ENCODE measurements at regions not wholly inside any gene's neighbourhood (a gene's known extent, or its start where the extent isn't known, plus 50 kb on each side); places are given as distances from the start of the nearest gene placed in this dataset.

DNA sequence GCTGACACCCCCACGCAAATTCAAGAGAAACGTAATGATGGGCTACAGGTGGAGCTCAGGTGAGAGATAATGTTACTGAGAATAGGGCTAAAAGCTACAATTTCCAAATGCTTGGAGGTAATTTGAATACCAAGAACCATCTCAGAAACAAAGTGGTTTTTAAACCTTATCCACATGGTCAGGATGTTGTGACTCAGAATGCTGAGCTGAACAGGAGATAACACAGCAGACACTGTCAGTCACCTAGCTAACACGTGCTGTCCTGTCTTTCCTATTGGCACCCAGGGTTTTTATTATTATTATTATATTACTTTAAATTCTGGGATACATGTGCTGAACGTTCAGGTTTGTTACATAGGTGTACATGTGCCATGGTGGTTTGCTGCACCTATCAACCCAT lies 233.0 kb upstream of the MAF start:
- Mint-ChIP-seq H3K4me3 (no peak overlapping the region), H3K4me1 (peaks cover 4% of the 10 kb centered on the region), H3K9me3 (0 out of 2 replicates have a peak, but pooled peaks cover 6% of the 10 kb centered on the region), H3K27ac (no peak overlapping the region), H3K36me3 (no peaks in the 10 kb centered on the region), H3K27me3 (ENCODE audit: low read depth) (no peaks in the 10 kb centered on the region)
- ChIA-PET CTCF (no interaction called here), POLR2A (no interaction called here)
- no peak for TF ChIP-seq ZNF317 (CRISPR knock-in tag; IDR thresholded peaks at IDR 0.05; ENCODE audit: borderline replicate concordance, low read depth)
- TF ChIP-seq TEAD4 (CRISPR knock-in tag; IDR thresholded peaks at IDR 0.05) = no peak
- TF ChIP-seq, protein P1, sequence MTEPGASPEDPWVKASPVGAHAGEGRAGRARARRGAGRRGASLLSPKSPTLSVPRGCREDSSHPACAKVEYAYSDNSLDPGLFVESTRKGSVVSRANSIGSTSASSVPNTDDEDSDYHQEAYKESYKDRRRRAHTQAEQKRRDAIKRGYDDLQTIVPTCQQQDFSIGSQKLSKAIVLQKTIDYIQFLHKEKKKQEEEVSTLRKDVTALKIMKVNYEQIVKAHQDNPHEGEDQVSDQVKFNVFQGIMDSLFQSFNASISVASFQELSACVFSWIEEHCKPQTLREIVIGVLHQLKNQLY (CRISPR knock-in tag; IDR thresholded peaks at IDR 0.05) = no peak
- TF ChIP-seq, protein P2, sequence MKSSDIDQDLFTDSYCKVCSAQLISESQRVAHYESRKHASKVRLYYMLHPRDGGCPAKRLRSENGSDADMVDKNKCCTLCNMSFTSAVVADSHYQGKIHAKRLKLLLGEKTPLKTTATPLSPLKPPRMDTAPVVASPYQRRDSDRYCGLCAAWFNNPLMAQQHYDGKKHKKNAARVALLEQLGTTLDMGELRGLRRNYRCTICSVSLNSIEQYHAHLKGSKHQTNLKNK (CRISPR knock-in tag; IDR thresholded peaks at IDR 0.05) = no peak
- no peak for TF ChIP-seq FOXK1 (CRISPR knock-in tag; IDR thresholded peaks at IDR 0.05)
- TF ChIP-seq, protein P3, sequence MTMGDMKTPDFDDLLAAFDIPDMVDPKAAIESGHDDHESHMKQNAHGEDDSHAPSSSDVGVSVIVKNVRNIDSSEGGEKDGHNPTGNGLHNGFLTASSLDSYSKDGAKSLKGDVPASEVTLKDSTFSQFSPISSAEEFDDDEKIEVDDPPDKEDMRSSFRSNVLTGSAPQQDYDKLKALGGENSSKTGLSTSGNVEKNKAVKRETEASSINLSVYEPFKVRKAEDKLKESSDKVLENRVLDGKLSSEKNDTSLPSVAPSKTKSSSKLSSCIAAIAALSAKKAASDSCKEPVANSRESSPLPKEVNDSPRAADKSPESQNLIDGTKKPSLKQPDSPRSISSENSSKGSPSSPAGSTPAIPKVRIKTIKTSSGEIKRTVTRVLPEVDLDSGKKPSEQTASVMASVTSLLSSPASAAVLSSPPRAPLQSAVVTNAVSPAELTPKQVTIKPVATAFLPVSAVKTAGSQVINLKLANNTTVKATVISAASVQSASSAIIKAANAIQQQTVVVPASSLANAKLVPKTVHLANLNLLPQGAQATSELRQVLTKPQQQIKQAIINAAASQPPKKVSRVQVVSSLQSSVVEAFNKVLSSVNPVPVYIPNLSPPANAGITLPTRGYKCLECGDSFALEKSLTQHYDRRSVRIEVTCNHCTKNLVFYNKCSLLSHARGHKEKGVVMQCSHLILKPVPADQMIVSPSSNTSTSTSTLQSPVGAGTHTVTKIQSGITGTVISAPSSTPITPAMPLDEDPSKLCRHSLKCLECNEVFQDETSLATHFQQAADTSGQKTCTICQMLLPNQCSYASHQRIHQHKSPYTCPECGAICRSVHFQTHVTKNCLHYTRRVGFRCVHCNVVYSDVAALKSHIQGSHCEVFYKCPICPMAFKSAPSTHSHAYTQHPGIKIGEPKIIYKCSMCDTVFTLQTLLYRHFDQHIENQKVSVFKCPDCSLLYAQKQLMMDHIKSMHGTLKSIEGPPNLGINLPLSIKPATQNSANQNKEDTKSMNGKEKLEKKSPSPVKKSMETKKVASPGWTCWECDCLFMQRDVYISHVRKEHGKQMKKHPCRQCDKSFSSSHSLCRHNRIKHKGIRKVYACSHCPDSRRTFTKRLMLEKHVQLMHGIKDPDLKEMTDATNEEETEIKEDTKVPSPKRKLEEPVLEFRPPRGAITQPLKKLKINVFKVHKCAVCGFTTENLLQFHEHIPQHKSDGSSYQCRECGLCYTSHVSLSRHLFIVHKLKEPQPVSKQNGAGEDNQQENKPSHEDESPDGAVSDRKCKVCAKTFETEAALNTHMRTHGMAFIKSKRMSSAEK (CRISPR knock-in tag; IDR thresholded peaks at IDR 0.05; ENCODE audit: borderline replicate concordance) = no peak
- TF ChIP-seq JUN (CRISPR knock-in tag; IDR thresholded peaks at IDR 0.05) = no peak
- TF ChIP-seq, protein P4, sequence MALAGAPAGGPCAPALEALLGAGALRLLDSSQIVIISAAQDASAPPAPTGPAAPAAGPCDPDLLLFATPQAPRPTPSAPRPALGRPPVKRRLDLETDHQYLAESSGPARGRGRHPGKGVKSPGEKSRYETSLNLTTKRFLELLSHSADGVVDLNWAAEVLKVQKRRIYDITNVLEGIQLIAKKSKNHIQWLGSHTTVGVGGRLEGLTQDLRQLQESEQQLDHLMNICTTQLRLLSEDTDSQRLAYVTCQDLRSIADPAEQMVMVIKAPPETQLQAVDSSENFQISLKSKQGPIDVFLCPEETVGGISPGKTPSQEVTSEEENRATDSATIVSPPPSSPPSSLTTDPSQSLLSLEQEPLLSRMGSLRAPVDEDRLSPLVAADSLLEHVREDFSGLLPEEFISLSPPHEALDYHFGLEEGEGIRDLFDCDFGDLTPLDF (CRISPR knock-in tag; IDR thresholded peaks at IDR 0.05) = no peak
- no peak for TF ChIP-seq TCF7 (CRISPR knock-in tag; IDR thresholded peaks at IDR 0.05; ENCODE audit: low read depth)
- TF ChIP-seq, protein P5, sequence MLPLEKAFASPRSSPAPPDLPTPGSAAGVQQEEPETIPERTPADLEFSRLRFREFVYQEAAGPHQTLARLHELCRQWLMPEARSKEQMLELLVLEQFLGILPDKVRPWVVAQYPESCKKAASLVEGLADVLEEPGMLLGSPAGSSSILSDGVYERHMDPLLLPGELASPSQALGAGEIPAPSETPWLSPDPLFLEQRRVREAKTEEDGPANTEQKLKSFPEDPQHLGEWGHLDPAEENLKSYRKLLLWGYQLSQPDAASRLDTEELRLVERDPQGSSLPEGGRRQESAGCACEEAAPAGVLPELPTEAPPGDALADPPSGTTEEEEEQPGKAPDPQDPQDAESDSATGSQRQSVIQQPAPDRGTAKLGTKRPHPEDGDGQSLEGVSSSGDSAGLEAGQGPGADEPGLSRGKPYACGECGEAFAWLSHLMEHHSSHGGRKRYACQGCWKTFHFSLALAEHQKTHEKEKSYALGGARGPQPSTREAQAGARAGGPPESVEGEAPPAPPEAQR (CRISPR knock-in tag; IDR thresholded peaks at IDR 0.05) = no peak
- TF ChIP-seq, protein P6, sequence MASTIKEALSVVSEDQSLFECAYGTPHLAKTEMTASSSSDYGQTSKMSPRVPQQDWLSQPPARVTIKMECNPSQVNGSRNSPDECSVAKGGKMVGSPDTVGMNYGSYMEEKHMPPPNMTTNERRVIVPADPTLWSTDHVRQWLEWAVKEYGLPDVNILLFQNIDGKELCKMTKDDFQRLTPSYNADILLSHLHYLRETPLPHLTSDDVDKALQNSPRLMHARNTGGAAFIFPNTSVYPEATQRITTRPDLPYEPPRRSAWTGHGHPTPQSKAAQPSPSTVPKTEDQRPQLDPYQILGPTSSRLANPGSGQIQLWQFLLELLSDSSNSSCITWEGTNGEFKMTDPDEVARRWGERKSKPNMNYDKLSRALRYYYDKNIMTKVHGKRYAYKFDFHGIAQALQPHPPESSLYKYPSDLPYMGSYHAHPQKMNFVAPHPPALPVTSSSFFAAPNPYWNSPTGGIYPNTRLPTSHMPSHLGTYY (CRISPR knock-in tag; IDR thresholded peaks at IDR 0.05) = no peak
- TF ChIP-seq, protein P7, sequence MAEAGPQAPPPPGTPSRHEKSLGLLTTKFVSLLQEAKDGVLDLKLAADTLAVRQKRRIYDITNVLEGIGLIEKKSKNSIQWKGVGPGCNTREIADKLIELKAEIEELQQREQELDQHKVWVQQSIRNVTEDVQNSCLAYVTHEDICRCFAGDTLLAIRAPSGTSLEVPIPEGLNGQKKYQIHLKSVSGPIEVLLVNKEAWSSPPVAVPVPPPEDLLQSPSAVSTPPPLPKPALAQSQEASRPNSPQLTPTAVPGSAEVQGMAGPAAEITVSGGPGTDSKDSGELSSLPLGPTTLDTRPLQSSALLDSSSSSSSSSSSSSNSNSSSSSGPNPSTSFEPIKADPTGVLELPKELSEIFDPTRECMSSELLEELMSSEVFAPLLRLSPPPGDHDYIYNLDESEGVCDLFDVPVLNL (CRISPR knock-in tag; IDR thresholded peaks at IDR 0.05; ENCODE audit: borderline replicate concordance, low read depth) = no peak
- DNase-seq (ENCODE audit: low spot score) (no peak), ATAC-seq (no peak)

DNA sequence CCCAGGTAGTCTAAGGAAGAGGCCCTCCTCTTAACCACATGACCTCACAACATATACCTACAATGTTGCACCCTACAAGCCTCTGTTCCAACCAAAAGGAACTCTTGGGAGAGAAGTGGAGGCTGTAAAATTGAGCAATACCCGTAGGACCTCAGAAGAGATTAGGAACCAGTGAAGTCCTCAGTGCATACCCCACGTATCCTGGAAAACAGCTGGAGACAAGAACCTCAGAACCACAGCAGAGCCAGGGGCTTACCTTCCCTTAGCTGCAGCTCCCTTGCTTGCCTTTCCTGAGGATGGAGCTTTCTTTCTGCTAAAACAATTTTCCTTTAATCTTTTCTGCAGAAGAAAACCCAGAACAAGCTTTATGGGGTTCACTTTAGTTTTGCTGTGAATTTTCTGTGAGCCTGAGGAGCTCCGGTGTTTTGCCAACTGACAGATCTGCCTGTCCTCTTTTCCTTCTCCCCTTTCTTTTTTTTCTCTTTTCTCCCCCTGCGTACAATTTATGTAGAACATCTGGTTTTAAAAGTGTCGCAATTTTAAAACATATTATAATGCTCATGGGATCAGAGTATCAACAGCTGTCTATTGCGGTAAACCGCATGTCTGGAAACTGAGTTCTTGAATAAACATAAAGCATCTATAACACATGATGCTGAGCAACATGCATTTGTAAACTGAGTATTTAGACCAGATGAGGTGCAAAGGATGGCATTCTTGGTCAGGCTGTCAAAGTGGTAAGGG lies 226.4 kb upstream of the MAF start:
- Mint-ChIP-seq H3K36me3 (no peaks in the 10 kb centered on the region), H3K4me3 (no peak overlapping the region), H3K27ac (no peak overlapping the region), H3K4me1 (peaks cover 4% of the 10 kb centered on the region), H3K27me3 (ENCODE audit: low read depth) (no peaks in the 10 kb centered on the region), H3K9me3 (no peaks in the 10 kb centered on the region; the same call in 1 of the 2 replicates)
- ChIA-PET POLR2A (no interaction called here), CTCF (interaction anchor here (1.1 kb wide), 1 partner anchor 257 kb away, joined by 3 read pairs; no protein-coding TSS in a partner anchor)
- ATAC-seq (no peak), DNase-seq (ENCODE audit: low spot score) (no peak)
- TF ChIP-seq, protein P8, sequence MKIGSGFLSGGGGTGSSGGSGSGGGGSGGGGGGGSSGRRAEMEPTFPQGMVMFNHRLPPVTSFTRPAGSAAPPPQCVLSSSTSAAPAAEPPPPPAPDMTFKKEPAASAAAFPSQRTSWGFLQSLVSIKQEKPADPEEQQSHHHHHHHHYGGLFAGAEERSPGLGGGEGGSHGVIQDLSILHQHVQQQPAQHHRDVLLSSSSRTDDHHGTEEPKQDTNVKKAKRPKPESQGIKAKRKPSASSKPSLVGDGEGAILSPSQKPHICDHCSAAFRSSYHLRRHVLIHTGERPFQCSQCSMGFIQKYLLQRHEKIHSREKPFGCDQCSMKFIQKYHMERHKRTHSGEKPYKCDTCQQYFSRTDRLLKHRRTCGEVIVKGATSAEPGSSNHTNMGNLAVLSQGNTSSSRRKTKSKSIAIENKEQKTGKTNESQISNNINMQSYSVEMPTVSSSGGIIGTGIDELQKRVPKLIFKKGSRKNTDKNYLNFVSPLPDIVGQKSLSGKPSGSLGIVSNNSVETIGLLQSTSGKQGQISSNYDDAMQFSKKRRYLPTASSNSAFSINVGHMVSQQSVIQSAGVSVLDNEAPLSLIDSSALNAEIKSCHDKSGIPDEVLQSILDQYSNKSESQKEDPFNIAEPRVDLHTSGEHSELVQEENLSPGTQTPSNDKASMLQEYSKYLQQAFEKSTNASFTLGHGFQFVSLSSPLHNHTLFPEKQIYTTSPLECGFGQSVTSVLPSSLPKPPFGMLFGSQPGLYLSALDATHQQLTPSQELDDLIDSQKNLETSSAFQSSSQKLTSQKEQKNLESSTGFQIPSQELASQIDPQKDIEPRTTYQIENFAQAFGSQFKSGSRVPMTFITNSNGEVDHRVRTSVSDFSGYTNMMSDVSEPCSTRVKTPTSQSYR (CRISPR knock-in tag; IDR thresholded peaks at IDR 0.05) = no peak

Data from WTC11 (cell line).